ENCODE measurements at regions not wholly inside any gene's neighbourhood (a gene's known extent, or its start where the extent isn't known, plus 50 kb on each side); places are given as distances from the start of the nearest gene placed in this dataset.

DNA sequence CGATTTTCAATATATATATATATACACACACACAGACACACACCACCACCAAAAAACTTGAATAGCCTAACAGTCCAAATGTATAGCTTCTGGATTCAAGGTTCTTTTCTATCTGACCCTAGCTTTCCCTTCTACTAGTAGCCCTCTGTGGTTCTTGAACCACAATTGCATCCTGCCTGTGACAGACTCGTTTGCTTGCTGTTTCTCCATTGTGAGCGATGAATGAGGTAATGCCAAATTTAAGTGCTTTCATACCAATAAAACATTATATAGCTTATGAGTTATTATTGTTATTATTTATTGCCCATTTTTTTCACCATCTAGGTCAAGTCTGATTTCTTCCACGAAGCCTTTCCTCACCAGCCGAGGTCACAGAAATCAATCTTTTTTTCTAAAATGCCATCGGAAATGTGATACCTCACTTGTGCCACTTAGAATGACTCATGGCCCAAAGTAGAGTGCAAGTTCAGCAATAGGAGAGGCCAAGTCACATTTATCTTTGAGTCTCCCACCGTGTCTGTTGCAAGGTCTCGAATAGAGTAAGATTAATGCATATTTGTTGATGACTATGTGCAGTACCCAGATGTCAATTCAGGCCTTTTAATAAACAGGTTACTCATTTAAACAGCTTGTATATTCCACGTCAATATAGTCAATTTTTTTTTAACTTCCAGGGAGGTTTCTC lies 1015.8 kb upstream of the SEL1L start:
- ChIA-PET CTCF (no interaction called here), POLR2A (no interaction called here)
- Mint-ChIP-seq H3K4me3 (no peak overlapping the region), H3K27ac (no peak overlapping the region), H3K9me3 (peaks cover 13% of the 10 kb centered on the region), H3K27me3 (no peaks in the 10 kb centered on the region), H3K4me1 (ENCODE audit: low read depth) (no peaks in the 10 kb centered on the region), H3K36me3 (ENCODE audit: low read depth) (no peaks in the 10 kb centered on the region)
- no peak overlapping the region for H3K4me3 ChIP-seq (ENCODE audit: low read length)
- intact Hi-C loops (cut with DNase I, micrococcal nuclease): no loop called here
- ATAC-seq (ENCODE audit: poor library complexity) (no peak), DNase-seq (no peak)
- peaks cover 0 to 13% of the 10 kb centered on the region in 2 experiments for H3K9me3 ChIP-seq (ENCODE audit: control insufficient read depth in 1 of 2, insufficient read depth in 1 of 2, low read length in 2 of 2)
- TF ChIP-seq, protein P1, sequence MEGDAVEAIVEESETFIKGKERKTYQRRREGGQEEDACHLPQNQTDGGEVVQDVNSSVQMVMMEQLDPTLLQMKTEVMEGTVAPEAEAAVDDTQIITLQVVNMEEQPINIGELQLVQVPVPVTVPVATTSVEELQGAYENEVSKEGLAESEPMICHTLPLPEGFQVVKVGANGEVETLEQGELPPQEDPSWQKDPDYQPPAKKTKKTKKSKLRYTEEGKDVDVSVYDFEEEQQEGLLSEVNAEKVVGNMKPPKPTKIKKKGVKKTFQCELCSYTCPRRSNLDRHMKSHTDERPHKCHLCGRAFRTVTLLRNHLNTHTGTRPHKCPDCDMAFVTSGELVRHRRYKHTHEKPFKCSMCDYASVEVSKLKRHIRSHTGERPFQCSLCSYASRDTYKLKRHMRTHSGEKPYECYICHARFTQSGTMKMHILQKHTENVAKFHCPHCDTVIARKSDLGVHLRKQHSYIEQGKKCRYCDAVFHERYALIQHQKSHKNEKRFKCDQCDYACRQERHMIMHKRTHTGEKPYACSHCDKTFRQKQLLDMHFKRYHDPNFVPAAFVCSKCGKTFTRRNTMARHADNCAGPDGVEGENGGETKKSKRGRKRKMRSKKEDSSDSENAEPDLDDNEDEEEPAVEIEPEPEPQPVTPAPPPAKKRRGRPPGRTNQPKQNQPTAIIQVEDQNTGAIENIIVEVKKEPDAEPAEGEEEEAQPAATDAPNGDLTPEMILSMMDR (IDR thresholded peaks at IDR 0.05): no peak
- no peaks in the 10 kb centered on the region for H3K4me1 ChIP-seq (ENCODE audit: insufficient read depth, low read length)
- no peak overlapping the region for H3K27ac ChIP-seq (ENCODE audit: low read depth in 1 of 2, low read length in 2 of 2)
- H3K27me3 ChIP-seq (ENCODE audit: control insufficient read depth in 1 of 2, insufficient read depth in 2 of 2, low read length in 2 of 2): no peaks in the 10 kb centered on the region
- H3K36me3 ChIP-seq (ENCODE audit: insufficient read depth, low read length): no peaks in the 10 kb centered on the region

DNA sequence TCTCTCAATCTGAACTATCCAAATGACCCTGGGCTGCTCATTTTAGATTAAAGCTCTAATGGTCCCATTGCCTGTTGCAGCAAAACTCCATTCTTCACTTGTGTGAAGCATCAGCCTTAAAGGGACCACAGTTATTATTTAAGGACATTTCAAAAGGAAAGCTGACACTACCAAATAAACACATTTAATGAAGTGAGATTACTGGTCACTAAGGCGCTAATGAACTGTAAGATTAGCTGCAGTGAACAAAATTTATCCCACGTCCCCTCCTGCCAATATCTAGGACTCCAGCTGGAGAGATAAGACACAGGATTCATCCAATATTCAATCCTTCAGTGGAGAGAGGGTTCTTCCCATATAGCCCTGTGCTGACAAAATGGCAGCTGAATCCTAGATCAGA lies 1029.2 kb upstream of the SEL1L start:
- Histone ChIP-seq H3K4me1 (ENCODE audit: insufficient read depth, low read length) (no peaks in the 10 kb centered on the region), H3K27me3 (ENCODE audit: control insufficient read depth in 1 of 2, insufficient read depth in 2 of 2, low read length in 2 of 2) (no peaks in the 10 kb centered on the region), H3K36me3 (ENCODE audit: insufficient read depth, low read length) (no peaks in the 10 kb centered on the region), H3K4me3 (ENCODE audit: low read length) (no peak overlapping the region), H3K9me3 (ENCODE audit: control insufficient read depth in 1 of 2, insufficient read depth in 1 of 2, low read length in 2 of 2) (peaks cover 0 to 7% of the 10 kb centered on the region in 2 experiments), H3K27ac (ENCODE audit: low read depth in 1 of 2, low read length in 2 of 2) (no peak overlapping the region)
- TF ChIP-seq, protein P1 (IDR thresholded peaks at IDR 0.05): no peak
- H3K27ac Mint-ChIP-seq: no peak overlapping the region
- H3K4me3 Mint-ChIP-seq: no peak overlapping the region
- CTCF ChIA-PET: no interaction called here
- POLR2A ChIA-PET: no interaction called here
- ATAC-seq (ENCODE audit: poor library complexity) (no peak), DNase-seq (no peak)
- peaks cover 23% of the 10 kb centered on the region for H3K9me3 Mint-ChIP-seq
- intact Hi-C loops (cut with DNase I, micrococcal nuclease): no loop called here
- H3K36me3 Mint-ChIP-seq (ENCODE audit: low read depth): no peaks in the 10 kb centered on the region
- no peaks in the 10 kb centered on the region for H3K4me1 Mint-ChIP-seq (ENCODE audit: low read depth)
- H3K27me3 Mint-ChIP-seq: no peaks in the 10 kb centered on the region

DNA sequence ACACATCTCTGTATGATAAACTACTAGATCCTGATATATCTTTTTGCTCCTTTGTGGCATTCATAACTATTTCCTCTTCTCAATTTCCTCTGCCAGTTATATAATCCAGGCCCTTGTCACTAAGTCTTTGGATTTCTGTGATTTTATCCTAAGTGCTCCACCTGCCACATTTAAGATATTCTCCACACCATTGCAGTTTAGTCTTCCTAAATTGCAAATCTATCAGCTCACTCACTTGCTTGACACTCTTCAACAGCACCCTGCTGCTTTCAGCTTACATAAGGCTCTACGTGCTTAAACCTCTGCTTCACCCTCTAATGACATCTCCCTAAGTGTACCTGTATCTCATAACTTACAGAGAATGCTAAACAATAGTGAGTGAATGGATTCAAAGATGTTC lies 1032.2 kb upstream of the SEL1L start:
- H3K27ac Mint-ChIP-seq: no peak overlapping the region
- no peaks in the 10 kb centered on the region for H3K36me3 Mint-ChIP-seq (ENCODE audit: low read depth)
- H3K4me3 Mint-ChIP-seq: no peak overlapping the region
- Histone ChIP-seq H3K4me1 (ENCODE audit: insufficient read depth, low read length) (no peaks in the 10 kb centered on the region), H3K27me3 (ENCODE audit: control insufficient read depth in 1 of 2, insufficient read depth in 2 of 2, low read length in 2 of 2) (no peaks in the 10 kb centered on the region), H3K9me3 (ENCODE audit: control insufficient read depth in 1 of 2, insufficient read depth in 1 of 2, low read length in 2 of 2) (peaks cover 0 to 4% of the 10 kb centered on the region in 2 experiments), H3K4me3 (ENCODE audit: low read length) (no peak overlapping the region), H3K27ac (ENCODE audit: low read depth in 1 of 2, low read length in 2 of 2) (no peak overlapping the region), H3K36me3 (ENCODE audit: insufficient read depth, low read length) (no peaks in the 10 kb centered on the region)
- intact Hi-C loops (cut with DNase I, micrococcal nuclease): no loop called here
- ChIA-PET CTCF (no interaction called here), POLR2A (no interaction called here)
- no peaks in the 10 kb centered on the region for H3K4me1 Mint-ChIP-seq (ENCODE audit: low read depth)
- no peak for DNase-seq
- H3K27me3 Mint-ChIP-seq: no peaks in the 10 kb centered on the region
- TF ChIP-seq, protein P1 (IDR thresholded peaks at IDR 0.05): no peak
- no peak for ATAC-seq (ENCODE audit: poor library complexity)
- H3K9me3 Mint-ChIP-seq: peaks cover 22% of the 10 kb centered on the region

Measured in CD4-positive, alpha-beta T cell (primary cell).